Right lobe of liver (tissue), 6 donors: ENCODE measurements at regions not wholly inside any gene's neighbourhood (a gene's known extent, or its start where the extent isn't known, plus 50 kb on each side); places are given as distances from the start of the nearest gene placed in this dataset.

Source experiments
- ATAC-seq, 4 donors: fragments of 200-7000 bp; cut with Tn5 transposase; one replicate each; pipeline ENCODE4 v1.9.1; 2020; ENCODE audit warnings: mild to moderate bottlenecking in 4 of 4, moderate library complexity in 4 of 4
- DNase-seq, 3 donors: peaks; one replicate each; pipeline ENCODE4 v3.0.0-alpha.2; 2020
- H3K27ac ChIP-seq, 3 donors: fragments of 200-600 bp; one replicate each; pipeline ENCODE4 v1.8.0; 2022
- H3K27me3 ChIP-seq, 2 donors: fragments of 200-600 bp; one replicate each; pipeline ENCODE4 v1.8.0; 2022
- H3K36me3 ChIP-seq, 4 donors: fragments of 200-600 bp; sonication (generic) in 1 of 4; one replicate each; pipeline versions ENCODE4 v1.5.1 to v1.8.0; 2017 to 2022; ENCODE audit warnings: control low read depth in 1 of 4
- H3K4me1 ChIP-seq, 4 donors: fragments of 200-600 bp; sonication (generic) in 1 of 4; one replicate each; pipeline versions ENCODE4 v1.5.1 to v1.8.0; 2017 to 2022; ENCODE audit warnings: control low read depth in 1 of 4
- H3K4me3 ChIP-seq, 3 donors: fragments of 200-600 bp; one replicate each; pipeline ENCODE4 v1.8.0; 2022
- H3K9me3 ChIP-seq, 4 donors: fragments of 200-600 bp; sonication (generic) in 1 of 4; one replicate each; pipeline versions ENCODE4 v1.5.1 to v1.8.0; 2017 to 2022; ENCODE audit warnings: control low read depth in 1 of 4
- POLR2A ChIP-seq: fragments of 450-650 bp; IDR thresholded peaks from one replicate; pipeline ENCODE4 v1.6.1; 2017; ENCODE audit warnings: antibody characterized with exemption, mild to moderate bottlenecking
- WGBS: methylation state at CpG from one replicate; pipeline ENCODE4 v1.1.6; 2018; ENCODE audit warnings: low coverage, low lambda C conversion rate; ENCODE audit not compliant: insufficient coverage; ENCODE audit errors: missing lambda C conversion rate; 5-methylcytosine and 5-hydroxymethylcytosine counted together
- intact Hi-C, 2 donors: fragments of 100-400 bp; cut with DNase I; formaldehyde crosslinking; loops; one replicate each; pipeline versions ENCODE4 v1.11.2 to v1.14.1; 2022
- TF ChIP-seq, protein P1 (sequence below), 4 donors: fragments of 200-600 bp in 3 of 4; fragments of 450-650 bp in 1 of 4; IDR thresholded peaks; one replicate each; pipeline versions ENCODE4 v1.5.1 to v1.8.0; 2016 to 2022; ENCODE audit warnings: antibody characterized with exemption in 4 of 4, mild to moderate bottlenecking in 2 of 4
- donor health status: DM: no; HTN: yes; CAD: no.
- donor health status: DM: no; HTN: no; CAD: no.
- donor health status: DM: no; HTN: no; CAD: no.
- donor health status: DM: no; HTN: yes; CAD: no.
- donor health status: DM: no; HTN: yes; CAD: no.

DNA sequence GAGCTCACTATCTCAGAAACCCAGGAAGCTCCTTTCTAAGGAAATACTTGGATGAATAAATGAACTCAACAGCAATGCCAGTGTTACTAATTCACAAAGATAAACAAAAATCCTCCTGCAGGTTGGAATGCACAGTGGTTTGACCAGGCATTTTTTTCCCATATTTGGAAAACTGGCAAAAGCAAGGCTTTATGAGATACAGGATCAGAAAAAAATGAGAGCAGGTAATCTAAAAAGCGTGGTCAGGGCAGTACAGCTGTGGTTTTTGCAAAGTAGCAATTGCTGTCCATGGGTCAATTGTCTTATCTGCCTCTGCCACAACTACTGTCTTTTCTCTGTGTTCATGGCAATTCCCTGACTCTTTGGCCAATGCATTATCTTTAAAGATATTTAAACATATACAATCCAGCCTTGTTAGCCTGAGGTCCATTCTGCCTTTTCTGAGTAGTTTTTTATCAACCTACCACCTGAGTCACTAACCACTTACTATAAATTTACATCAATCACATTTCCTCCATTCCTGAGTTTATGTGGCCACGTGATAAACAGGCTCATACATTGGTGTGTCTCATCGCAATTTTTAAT, 564.5 kb upstream of the IGFBP3 start:
- TF ChIP-seq, protein P1, sequence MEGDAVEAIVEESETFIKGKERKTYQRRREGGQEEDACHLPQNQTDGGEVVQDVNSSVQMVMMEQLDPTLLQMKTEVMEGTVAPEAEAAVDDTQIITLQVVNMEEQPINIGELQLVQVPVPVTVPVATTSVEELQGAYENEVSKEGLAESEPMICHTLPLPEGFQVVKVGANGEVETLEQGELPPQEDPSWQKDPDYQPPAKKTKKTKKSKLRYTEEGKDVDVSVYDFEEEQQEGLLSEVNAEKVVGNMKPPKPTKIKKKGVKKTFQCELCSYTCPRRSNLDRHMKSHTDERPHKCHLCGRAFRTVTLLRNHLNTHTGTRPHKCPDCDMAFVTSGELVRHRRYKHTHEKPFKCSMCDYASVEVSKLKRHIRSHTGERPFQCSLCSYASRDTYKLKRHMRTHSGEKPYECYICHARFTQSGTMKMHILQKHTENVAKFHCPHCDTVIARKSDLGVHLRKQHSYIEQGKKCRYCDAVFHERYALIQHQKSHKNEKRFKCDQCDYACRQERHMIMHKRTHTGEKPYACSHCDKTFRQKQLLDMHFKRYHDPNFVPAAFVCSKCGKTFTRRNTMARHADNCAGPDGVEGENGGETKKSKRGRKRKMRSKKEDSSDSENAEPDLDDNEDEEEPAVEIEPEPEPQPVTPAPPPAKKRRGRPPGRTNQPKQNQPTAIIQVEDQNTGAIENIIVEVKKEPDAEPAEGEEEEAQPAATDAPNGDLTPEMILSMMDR (IDR thresholded peaks at IDR 0.05): no peak
- TF ChIP-seq POLR2A: no peak
- WGBS: 66% methylated on average over 3 of the region's 3 CpGs
- ATAC-seq (no peak), DNase-seq (no peak)
- Histone ChIP-seq H3K27ac (no peak overlapping the region), H3K36me3 (no peaks in the 10 kb centered on the region), H3K4me1 (no peaks in the 10 kb centered on the region), H3K9me3 (no peaks in the 10 kb centered on the region), H3K27me3 (no peaks in the 10 kb centered on the region), H3K4me3 (no peak overlapping the region)
- intact Hi-C loops: no loop called here

DNA sequence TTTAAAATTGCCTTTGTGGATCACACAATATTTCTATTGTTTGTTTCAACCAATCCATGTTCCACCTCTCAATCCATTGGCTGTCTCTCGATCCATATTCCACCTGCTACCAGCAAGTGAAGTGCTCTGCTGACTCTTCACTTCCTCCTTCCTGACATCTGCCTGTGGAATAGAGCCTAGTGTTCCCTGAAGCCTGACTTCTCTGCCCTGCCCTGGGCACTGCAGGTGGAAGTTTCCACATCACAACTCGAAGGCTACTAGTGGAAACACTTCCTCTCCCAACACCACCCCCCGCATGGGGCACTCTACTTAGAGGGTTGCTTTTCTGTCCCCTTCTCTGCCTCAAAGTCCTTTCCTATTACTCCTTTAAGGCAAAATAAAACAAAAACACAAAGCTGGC, 563.8 kb upstream of the IGFBP3 start:
- 71% methylated on average over 3 of the region's 3 CpGs for WGBS
- ATAC-seq (no peak), DNase-seq (no peak)
- Histone ChIP-seq H3K27ac (no peak overlapping the region), H3K4me1 (no peaks in the 10 kb centered on the region), H3K9me3 (no peaks in the 10 kb centered on the region), H3K36me3 (no peaks in the 10 kb centered on the region), H3K4me3 (no peak overlapping the region), H3K27me3 (no peaks in the 10 kb centered on the region)
- TF ChIP-seq, protein P1 (IDR thresholded peaks at IDR 0.05): no peak
- TF ChIP-seq POLR2A: no peak
- intact Hi-C loops: no loop called here

DNA sequence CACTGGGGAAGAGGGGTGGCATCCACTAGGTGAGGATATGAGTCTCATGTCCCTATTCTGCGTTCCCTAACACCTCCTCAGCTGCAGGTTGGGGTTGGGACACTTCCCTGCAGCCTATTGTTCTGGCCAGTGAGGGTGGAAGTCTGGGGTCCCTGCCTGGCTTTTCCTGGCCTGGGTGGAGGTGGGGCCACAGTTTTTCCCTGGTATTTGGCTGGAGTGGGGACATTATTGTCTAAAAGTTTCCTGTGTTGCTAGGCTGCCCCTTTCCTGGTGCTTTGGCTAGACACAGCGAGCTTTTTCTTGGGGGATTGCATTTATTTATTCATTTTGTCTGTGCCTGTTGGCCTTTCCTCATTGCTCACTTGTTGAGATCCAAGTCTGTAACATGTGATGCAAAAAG, 559.5 kb upstream of the IGFBP3 start:
- Histone ChIP-seq H3K27ac (no peak overlapping the region), H3K9me3 (no peaks in the 10 kb centered on the region), H3K4me3 (no peak overlapping the region), H3K4me1 (no peaks in the 10 kb centered on the region), H3K36me3 (no peaks in the 10 kb centered on the region), H3K27me3 (no peaks in the 10 kb centered on the region)
- 43% methylated on average over 1 of the region's 2 CpGs for WGBS
- intact Hi-C loops: no loop called here
- TF ChIP-seq POLR2A: no peak
- TF ChIP-seq, protein P1 (IDR thresholded peaks at IDR 0.05): no peak
- DNase-seq (no peak), ATAC-seq (no peak)

DNA sequence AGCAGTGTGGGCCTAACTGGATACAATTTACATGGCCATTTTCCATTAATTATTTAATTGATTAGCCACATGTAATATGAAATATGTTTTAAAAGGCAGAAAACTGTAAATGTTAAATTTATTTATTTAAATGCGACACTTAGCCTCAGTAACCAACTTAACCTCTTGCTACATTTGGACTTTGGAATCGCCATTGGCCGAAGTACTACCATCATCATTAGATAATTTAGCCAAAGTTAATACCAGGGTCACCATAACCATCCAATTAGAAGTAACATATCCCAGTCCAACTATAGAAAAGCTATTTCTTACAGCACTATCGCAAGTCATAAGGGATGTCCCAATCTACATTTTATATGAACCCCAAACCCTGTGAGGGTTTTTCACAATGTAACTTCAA, 558.6 kb upstream of the IGFBP3 start:
- DNase-seq (no peak), ATAC-seq (peak; percentile 62 to 74 (median 66))
- no peaks in the 10 kb centered on the region for H3K36me3 ChIP-seq
- H3K27ac ChIP-seq: no peak overlapping the region
- H3K27me3 ChIP-seq: no peaks in the 10 kb centered on the region
- H3K4me1 ChIP-seq: no peaks in the 10 kb centered on the region
- intact Hi-C loops: no loop called here
- WGBS: 36% methylated on average over 4 of the region's 4 CpGs
- TF ChIP-seq POLR2A: no peak
- TF ChIP-seq, protein P1 (IDR thresholded peaks at IDR 0.05): no peak
- no peak overlapping the region for H3K4me3 ChIP-seq
- H3K9me3 ChIP-seq: no peaks in the 10 kb centered on the region

DNA sequence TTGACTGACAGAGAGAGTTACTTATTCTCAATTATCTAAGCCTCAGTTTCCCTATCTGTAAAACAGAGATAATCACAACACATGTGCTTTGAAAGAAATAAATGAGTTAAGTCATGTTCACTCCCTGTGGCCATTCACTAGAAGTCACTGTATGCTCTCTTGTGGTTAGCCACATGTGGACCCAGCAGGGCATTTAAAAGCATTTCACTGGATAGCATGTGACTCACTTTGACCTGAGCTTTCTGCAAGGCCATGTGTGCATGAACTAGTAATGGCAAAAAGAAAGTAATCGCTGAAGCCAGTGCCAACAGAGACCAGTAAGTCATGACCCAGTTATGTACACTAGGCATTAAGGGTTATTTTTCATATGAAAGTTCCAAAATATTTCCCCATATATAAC, 557.0 kb upstream of the IGFBP3 start:
- TF ChIP-seq POLR2A: no peak
- TF ChIP-seq, protein P1 (IDR thresholded peaks at IDR 0.05): no peak
- ATAC-seq: no peak
- Histone ChIP-seq H3K27ac (no peak overlapping the region), H3K4me1 (no peaks in the 10 kb centered on the region), H3K4me3 (no peak overlapping the region), H3K9me3 (peaks cover 0 to 3% (median 0%) of the 10 kb centered on the region in 4 donors), H3K36me3 (no peaks in the 10 kb centered on the region), H3K27me3 (no peaks in the 10 kb centered on the region)
- intact Hi-C loops: no loop called here
- no peak for DNase-seq
- WGBS: 64% methylated on average over 1 of the region's 1 CpG
